Liver (tissue), 8 donors: ENCODE measurements at regions not wholly inside any gene's neighbourhood (a gene's known extent, or its start where the extent isn't known, plus 50 kb on each side); places are given as distances from the start of the nearest gene placed in this dataset.

Experiments
- DNase-seq: peaks from one replicate; pipeline ENCODE4 v3.0.0-alpha.2; 2017; ENCODE audit warnings: low spot score
- H3K27ac ChIP-seq, 2 donors: one replicate each; pipeline ENCODE4 v1.7.0; 2013; ENCODE audit warnings: inconsistent platforms in 2 of 2, low read length in 2 of 2, control low read depth in 1 of 2, low read depth in 1 of 2, mild to moderate bottlenecking in 1 of 2
- H3K27me3 ChIP-seq, 4 donors: one replicate each; pipeline versions ENCODE4 v1.6.1 to v1.7.0; 2013; ENCODE audit warnings: low read length in 3 of 4, inconsistent platforms in 1 of 4, mild to moderate bottlenecking in 1 of 4, moderate library complexity in 1 of 4; ENCODE audit not compliant: control insufficient read depth in 4 of 4, insufficient read depth in 4 of 4
- H3K36me3 ChIP-seq, 4 donors: one replicate each; pipeline versions ENCODE4 v1.6.1 to v1.7.0; 2013; ENCODE audit warnings: low read length in 3 of 4, mild to moderate bottlenecking in 3 of 4, low read depth in 1 of 4, moderate library complexity in 1 of 4; ENCODE audit not compliant: control insufficient read depth in 4 of 4, insufficient read depth in 3 of 4
- H3K4me1 ChIP-seq, 4 donors: one replicate each; pipeline versions ENCODE4 v1.6.1 to v1.7.0; 2013; ENCODE audit warnings: low read length in 3 of 4, mild to moderate bottlenecking in 3 of 4, moderate library complexity in 1 of 4; ENCODE audit not compliant: control insufficient read depth in 4 of 4, insufficient read depth in 4 of 4
- H3K4me3 ChIP-seq, 3 donors: one replicate each; pipeline versions ENCODE4 v1.6.1 to v1.7.0; 2013; ENCODE audit warnings: low read length in 3 of 3, control low read depth in 1 of 3, low read depth in 1 of 3, mild to moderate bottlenecking in 1 of 3
- H3K9ac ChIP-seq, 2 donors: one replicate each; pipeline ENCODE4 v1.7.0; 2013; ENCODE audit warnings: low read length in 2 of 2, mild to moderate bottlenecking in 2 of 2, moderate library complexity in 2 of 2, control low read depth in 1 of 2, low read depth in 1 of 2
- H3K9me3 ChIP-seq, 4 donors: one replicate each; pipeline versions ENCODE4 v1.6.1 to v1.7.0; 2013; ENCODE audit warnings: low read length in 3 of 4; ENCODE audit not compliant: control insufficient read depth in 4 of 4
- ATF3 ChIP-seq: IDR thresholded peaks from 2 replicates; pipeline ENCODE4 v1.6.1; 2016; ENCODE audit warnings: antibody characterized with exemption
- CTCF ChIP-seq: fragments of 150-350 bp; IDR thresholded peaks from 2 replicates; pipeline ENCODE4 v1.5.1; 2017; ENCODE audit warnings: improper control_type of control experiment, low read depth, low read length; ENCODE audit not compliant: missing input control
- EGR1 ChIP-seq, 2 donors: IDR thresholded peaks; 2 replicates each; pipeline ENCODE4 v1.6.1; 2016 to 2018; ENCODE audit warnings: antibody characterized with exemption in 2 of 2, low read depth in 2 of 2
- FOXA1 ChIP-seq: IDR thresholded peaks from 2 replicates; pipeline ENCODE4 v1.6.1; 2016; ENCODE audit warnings: antibody characterized with exemption
- FOXA2 ChIP-seq: IDR thresholded peaks from 2 replicates; pipeline ENCODE4 v1.6.1; 2016; ENCODE audit warnings: antibody characterized with exemption
- GABPA ChIP-seq, 2 donors: IDR thresholded peaks in 1 of 2; conservative IDR thresholded peaks in 1 of 2; 2 replicates each; pipeline ENCODE4 v1.6.1; 2016; ENCODE audit warnings: antibody characterized with exemption in 2 of 2, mild to moderate bottlenecking in 1 of 2, moderate library complexity in 1 of 2
- HNF4A ChIP-seq, 2 donors: conservative IDR thresholded peaks; 2 replicates each; pipeline ENCODE4 v1.6.1; 2016; ENCODE audit warnings: antibody characterized with exemption in 2 of 2, mild to moderate bottlenecking in 2 of 2
- HNF4G ChIP-seq: IDR thresholded peaks from 2 replicates; pipeline ENCODE4 v1.6.1; 2016; ENCODE audit warnings: antibody characterized with exemption
- JUND ChIP-seq, 2 donors: IDR thresholded peaks; 2 replicates each; pipeline ENCODE4 v1.6.1; 2016; ENCODE audit warnings: antibody characterized with exemption in 2 of 2
- MAX ChIP-seq: IDR thresholded peaks from 2 replicates; pipeline ENCODE4 v1.6.1; 2016; ENCODE audit warnings: antibody characterized with exemption
- NR2F2 ChIP-seq: IDR thresholded peaks from 2 replicates; pipeline ENCODE4 v1.6.1; 2016; ENCODE audit warnings: antibody characterized with exemption
- RAD21 ChIP-seq, 2 donors: IDR thresholded peaks; 2 replicates each; pipeline ENCODE4 v1.6.1; 2016; ENCODE audit warnings: antibody characterized with exemption in 2 of 2, mild to moderate bottlenecking in 2 of 2
- REST ChIP-seq: IDR thresholded peaks from 2 replicates; pipeline ENCODE4 v1.6.1; 2016; ENCODE audit warnings: antibody characterized with exemption, mild to moderate bottlenecking
- RXRA ChIP-seq, 2 donors: IDR thresholded peaks; 2 replicates each; pipeline ENCODE4 v1.6.1; 2017 to 2018; ENCODE audit warnings: antibody characterized with exemption in 2 of 2, mild to moderate bottlenecking in 1 of 2
- SP1 ChIP-seq: IDR thresholded peaks from 2 replicates; pipeline ENCODE4 v1.6.1; 2018; ENCODE audit warnings: antibody characterized with exemption, mild to moderate bottlenecking
- TAF1 ChIP-seq: conservative IDR thresholded peaks from 2 replicates; pipeline ENCODE4 v1.6.1; 2016; ENCODE audit warnings: antibody characterized with exemption, mild to moderate bottlenecking
- YY1 ChIP-seq: IDR thresholded peaks from 2 replicates; pipeline ENCODE4 v1.6.1; 2016; ENCODE audit warnings: antibody characterized with exemption, mild to moderate bottlenecking
- ZBTB33 ChIP-seq: IDR thresholded peaks from 2 replicates; pipeline ENCODE4 v1.6.1; 2016; ENCODE audit warnings: antibody characterized with exemption
- WGBS: extraction: QIAGEN DNeasy Blood & Tissue Kit; methylation state at CpG from one replicate; pipeline ENCODE4 v1.1.7; 2013; 5-methylcytosine and 5-hydroxymethylcytosine counted together
- donor health status: healthy.
- donor health status: healthy.
- donor health status: healthy.
- donor health status: healthy.
- donor health status: healthy.

GRCh38 chr2:168363347-168364092 lies 92.6 kb upstream of the CERS6 start:
- Histone ChIP-seq H3K27ac (no peak overlapping the region), H3K27me3 (no peaks in the 10 kb centered on the region), H3K9ac (no peak overlapping the region), H3K4me3 (no peak overlapping the region), H3K4me1 (no peaks in the 10 kb centered on the region), H3K9me3 (no peaks in the 10 kb centered on the region), H3K36me3 (no peaks in the 10 kb centered on the region)
- no peak for DNase-seq
- 90% methylated on average over 4 of the region's 4 CpGs for WGBS
- TF ChIP-seq SP1 (no peak), NR2F2 (no peak), FOXA1 (no peak), JUND (IDR thresholded peaks at IDR 0.05) (no peak), RAD21 (IDR thresholded peaks at IDR 0.05) (no peak), EGR1 (IDR thresholded peaks at IDR 0.05; ENCODE audit: low read depth in 2 of 2) (no peak), YY1 (no peak), HNF4G (no peak), GABPA (IDR thresholded peaks at IDR 0.05 in 1 of 2, conservative IDR thresholded peaks at IDR 0.05 in 1 of 2) (no peak), RXRA (IDR thresholded peaks at IDR 0.05) (no peak), TAF1 (no peak), MAX (no peak), HNF4A (conservative IDR thresholded peaks at IDR 0.05) (no peak), CTCF (no peak)

- H3K4me1 ChIP-seq, result no peaks in the 10 kb centered on the region
- no peak for DNase-seq
- no peaks in the 10 kb centered on the region for H3K9me3 ChIP-seq
- 75% methylated on average over 6 of the region's 6 CpGs for WGBS
- no peaks in the 10 kb centered on the region for H3K27me3 ChIP-seq
- H3K27ac ChIP-seq, result no peak overlapping the region
- no peaks in the 10 kb centered on the region for H3K36me3 ChIP-seq
- TF ChIP-seq RXRA (IDR thresholded peaks at IDR 0.05), result no peak
- TF ChIP-seq YY1, result no peak
- TF ChIP-seq HNF4A (conservative IDR thresholded peaks at IDR 0.05), result no peak
- TF ChIP-seq FOXA2, result no peak
- TF ChIP-seq EGR1 (IDR thresholded peaks at IDR 0.05; ENCODE audit: low read depth in 2 of 2), result no peak
- no peak for TF ChIP-seq HNF4G
- no peak for TF ChIP-seq SP1
- TF ChIP-seq TAF1, result no peak
- no peak for TF ChIP-seq JUND (IDR thresholded peaks at IDR 0.05)
- TF ChIP-seq NR2F2, result no peak
- TF ChIP-seq CTCF, result no peak
- no peak for TF ChIP-seq ZBTB33
- no peak for TF ChIP-seq ATF3
- no peak for TF ChIP-seq REST
- TF ChIP-seq MAX, result no peak
- no peak overlapping the region for H3K4me3 ChIP-seq
- no peak overlapping the region for H3K9ac ChIP-seq
These were observed 90.9 kb upstream of the CERS6 start for GRCh38 chr2:168365094-168365621.
